ENCODE measurements at regions not wholly inside any gene's neighbourhood (a gene's known extent, or its start where the extent isn't known, plus 50 kb on each side); places are given as distances from the start of the nearest gene placed in this dataset.
"Not testable (repeated sequence)": the region's sequence is repeated elsewhere in the genome, so short reads cannot be mapped to it uniquely, and the experiment has no call there.

GRCh38 chr1:172939475-172939874 lies 111.3 kb downstream of the TNFSF18 start:
- DNase-seq (ENCODE audit: extremely low spot score): no peak
- no peak for TF ChIP-seq CTCF (IDR thresholded peaks at IDR 0.05; ENCODE audit: control extremely low read depth, extremely low read depth, low read depth, missing control alignments)
- ChIA-PET POLR2A (no interaction called here), CTCF (no interaction called here)

GRCh38 chr1:172940174-172940855 lies 110.4 kb downstream of the TNFSF18 start:
- no peak for TF ChIP-seq CTCF (IDR thresholded peaks at IDR 0.05; ENCODE audit: control extremely low read depth, extremely low read depth, low read depth, missing control alignments)
- CTCF ChIA-PET: no interaction called here
- POLR2A ChIA-PET: no interaction called here
- DNase-seq (ENCODE audit: extremely low spot score): no peak

DNA sequence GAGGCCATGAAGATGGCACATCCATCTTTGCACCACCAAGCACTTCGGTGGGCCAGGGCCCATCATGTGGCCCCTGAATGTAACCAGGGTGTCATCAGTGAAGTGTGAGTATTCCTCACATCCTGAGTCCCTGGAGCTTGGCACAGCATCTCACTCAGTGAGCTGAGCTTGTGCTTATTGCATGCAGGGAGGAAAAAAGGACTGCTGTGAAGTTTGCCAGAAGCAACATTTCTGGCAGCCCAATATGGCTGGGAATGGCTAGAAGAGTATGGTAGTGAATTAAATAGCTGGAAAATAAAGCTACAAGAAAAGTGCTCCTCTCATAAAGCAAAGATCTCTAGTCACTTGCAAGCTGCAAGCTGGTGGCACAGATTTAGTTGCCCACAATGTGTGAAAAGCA lies 109.3 kb downstream of the TNFSF18 start:
- ChIA-PET CTCF (no interaction called here), POLR2A (no interaction called here)
- DNase-seq (ENCODE audit: extremely low spot score): no peak
- TF ChIP-seq CTCF (IDR thresholded peaks at IDR 0.05; ENCODE audit: control extremely low read depth, extremely low read depth, low read depth, missing control alignments): no peak

DNA sequence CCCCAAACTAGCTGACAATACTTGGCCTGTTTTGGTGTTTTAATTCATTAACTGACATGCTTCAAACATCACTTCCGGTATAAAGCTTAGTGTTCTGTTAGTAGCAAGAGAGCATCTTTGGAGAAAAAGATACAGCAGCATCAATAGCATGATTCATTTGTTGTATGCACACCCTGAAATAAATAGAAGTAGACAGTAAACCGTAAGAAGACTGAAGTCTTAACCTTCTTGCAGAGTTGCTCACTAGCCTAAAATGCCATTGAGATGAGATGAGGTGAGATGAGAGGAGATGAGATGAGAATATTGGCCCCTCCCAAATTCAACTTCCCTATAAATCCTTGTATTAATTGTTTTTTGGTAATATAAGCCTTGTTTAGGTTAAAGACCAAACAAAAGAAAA lies 108.8 kb downstream of the TNFSF18 start:
- no peak for TF ChIP-seq CTCF (IDR thresholded peaks at IDR 0.05; ENCODE audit: control extremely low read depth, extremely low read depth, low read depth, missing control alignments)
- POLR2A ChIA-PET: no interaction called here
- CTCF ChIA-PET: no interaction called here
- no peak for DNase-seq (ENCODE audit: extremely low spot score)

DNA sequence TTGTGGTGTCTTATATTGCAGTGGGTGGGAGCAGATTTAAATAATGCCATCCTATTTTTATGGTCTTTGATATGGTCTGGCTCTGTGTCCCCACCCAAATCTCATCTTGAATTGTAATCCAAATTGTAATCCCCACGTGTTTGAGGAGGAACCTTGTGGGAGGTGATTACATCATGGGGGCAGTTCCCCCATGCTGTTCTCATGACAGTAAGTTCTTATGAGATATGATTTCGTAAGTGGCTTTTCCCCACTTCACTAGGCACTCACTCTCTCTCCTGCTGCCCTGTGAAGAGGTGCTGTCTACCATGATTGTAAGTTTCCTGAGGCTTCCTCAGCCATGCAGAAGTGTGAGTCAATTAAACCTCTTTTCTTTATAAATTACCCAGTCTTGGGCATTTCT lies 107.6 kb downstream of the TNFSF18 start:
- DNase-seq (ENCODE audit: extremely low spot score); CTCF ChIA-PET; POLR2A ChIA-PET: not testable (repeated sequence)

DNA sequence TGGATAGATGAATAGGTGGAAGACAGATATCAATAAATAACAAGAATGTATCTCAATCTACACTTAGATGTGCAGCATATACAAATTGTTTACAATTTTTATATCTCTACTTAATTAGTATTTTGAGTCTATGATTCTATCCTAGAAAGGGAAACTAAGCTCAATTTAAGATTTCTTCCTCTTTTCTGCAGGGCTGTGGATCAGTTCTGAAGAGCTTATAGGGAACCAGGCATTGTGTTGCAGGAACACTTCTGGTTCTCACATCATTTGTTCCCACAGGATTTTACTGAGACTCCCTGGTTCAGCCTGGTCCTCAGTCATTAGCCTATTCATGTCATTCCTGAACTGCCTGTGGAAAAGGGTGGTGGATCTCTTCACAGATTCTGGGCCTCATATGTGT lies 105.8 kb downstream of the TNFSF18 start:
- POLR2A ChIA-PET: no interaction called here
- CTCF ChIA-PET: no interaction called here
- DNase-seq (ENCODE audit: extremely low spot score): no peak
- no peak for TF ChIP-seq CTCF (IDR thresholded peaks at IDR 0.05; ENCODE audit: control extremely low read depth, extremely low read depth, low read depth, missing control alignments)

GRCh38 chr1:172946814-172947507 lies 103.8 kb downstream of the TNFSF18 start:
- POLR2A ChIA-PET: no interaction called here
- CTCF ChIA-PET: no interaction called here
- DNase-seq (ENCODE audit: extremely low spot score): no peak
- no peak for TF ChIP-seq CTCF (IDR thresholded peaks at IDR 0.05; ENCODE audit: control extremely low read depth, extremely low read depth, low read depth, missing control alignments)

All from GM10248 (cell line).